HCT116 (cell line): ENCODE measurements at regions not wholly inside any gene's neighbourhood (a gene's known extent, or its start where the extent isn't known, plus 50 kb on each side); places are given as distances from the start of the nearest gene placed in this dataset.

Experiments used
- ATAC-seq: fragments of 200-7000 bp; cut with Tn5 transposase; 2 replicates; pipeline ENCODE4 v1.9.1; 2020; ENCODE audit warnings: mild to moderate bottlenecking, moderate library complexity
- BruUV-seq: library from RNA; stranded (reverse); fragments of 400-500 nt; replicated peaks from 2 replicates; lab custom pipeline; 2021; lab: Mats Ljungman, UMichigan
- CTCF ChIA-PET: fragments of 300-600 bp; sonication (Branson Sonifier 250); formaldehyde crosslinking; loops from one replicate; lab custom pipeline; 2021; ENCODE audit warnings: antibody characterized with exemption; lab: Charles Lee
- POLR2A ChIA-PET: fragments of 300-600, 350-600 bp; sonication (Branson Sonifier 250); formaldehyde crosslinking; loops from one replicate; lab custom pipeline; 2021; ENCODE audit warnings: antibody characterized with exemption; lab: Charles Lee
- RAD21 ChIA-PET, 2 experiments: fragments of 300-600 bp; sonication (Branson Sonifier 250); formaldehyde crosslinking; loops; one replicate each; lab custom pipeline; 2023; ENCODE audit warnings: low total read pairs in 2 of 2; ENCODE audit not compliant: uncharacterized antibody in 2 of 2, unreplicated experiment in 2 of 2, low non-redundant PET in 1 of 2; lab: Charles Lee
- DNase-seq: peaks from one replicate; pipeline ENCODE4 v3.0.0-alpha.2; 2010; ENCODE audit warnings: low read depth, low spot score
- H2AFZ ChIP-seq: fragments of 200-600 bp; shearing (Covaris generic), sonication (generic); 2 replicates; pipeline ENCODE4 v1.6.1; 2017; ENCODE audit warnings: low read depth, mixed run types, mixed read lengths, antibody characterized with exemption, low read length; ENCODE audit not compliant: poor library complexity, severe bottlenecking
- H3K27ac ChIP-seq: 2 replicates; pipeline ENCODE4 v1.5.1; 2012; ENCODE audit warnings: low read depth, low read length
- H3K27me3 ChIP-seq: fragments of 200-600 bp; sonication (generic); 2 replicates; pipeline ENCODE4 v1.6.1; 2016; ENCODE audit warnings: mixed run types, low read length, mixed read lengths; ENCODE audit not compliant: insufficient read depth
- H3K36me3 ChIP-seq, 2 experiments: fragments of 200-500 bp in 1 of 2; fragments of 200-600 bp in 1 of 2; sonication (Bioruptor generic) in 1 of 2; sonication (generic) in 1 of 2; 2 replicates each; pipeline versions ENCODE4 v1.5.1 to v1.6.1; 2014 to 2016; ENCODE audit warnings: low read length in 2 of 2, inconsistent platforms in 1 of 2, mixed read lengths in 1 of 2, mixed run types in 1 of 2; ENCODE audit not compliant: insufficient read depth in 2 of 2, control insufficient read depth in 1 of 2
- H3K4me1 ChIP-seq, 2 experiments: fragments of 200-600 bp in 1 of 2; sonication (generic) in 1 of 2; 2 replicates each; pipeline versions ENCODE4 v1.5.1 to v1.6.1; 2012 to 2017; ENCODE audit warnings: low read length in 2 of 2, inconsistent platforms in 1 of 2, mild to moderate bottlenecking in 1 of 2, mixed read lengths in 1 of 2, mixed run types in 1 of 2, moderate library complexity in 1 of 2; ENCODE audit not compliant: insufficient read depth in 2 of 2, control insufficient read depth in 1 of 2
- H3K4me2 ChIP-seq: fragments of 200-600 bp; sonication (generic); 2 replicates; pipeline ENCODE4 v1.6.1; 2017; ENCODE audit warnings: mixed run types, low read length, mixed read lengths
- H3K4me3 ChIP-seq, 2 experiments: fragments of 200-600 bp in 1 of 2; sonication (generic) in 1 of 2; replicated peaks in 1 of 2; 2 replicates each; pipeline ENCODE4 v1.5.1; 2011 to 2016; ENCODE audit warnings: low read length in 2 of 2, control low read depth in 1 of 2, low read depth in 1 of 2, mild to moderate bottlenecking in 1 of 2, mixed read lengths in 1 of 2, mixed run types in 1 of 2
- H3K79me2 ChIP-seq: fragments of 200-600 bp; sonication (generic); 2 replicates; pipeline ENCODE4 v1.6.1; 2017; ENCODE audit warnings: mild to moderate bottlenecking, mixed run types, low read length, moderate library complexity, mixed read lengths; ENCODE audit not compliant: insufficient read depth
- H3K9ac ChIP-seq: fragments of 200-600 bp; sonication (generic); 2 replicates; pipeline ENCODE4 v1.6.1; 2016; ENCODE audit warnings: low read length, mixed read lengths
- H3K9me2 ChIP-seq: fragments of 200-600 bp; sonication (generic), shearing (Covaris generic); 2 replicates; pipeline ENCODE4 v1.6.1; 2017; ENCODE audit warnings: mixed run types, mild to moderate bottlenecking, moderate library complexity; ENCODE audit not compliant: insufficient read depth
- H3K9me3 ChIP-seq, 2 experiments: fragments of 200-500 bp in 1 of 2; fragments of 200-600 bp in 1 of 2; sonication (Bioruptor generic) in 1 of 2; sonication (generic) in 1 of 2; 2 replicates each; pipeline ENCODE4 v1.6.1; 2014 to 2017; ENCODE audit warnings: low read length in 2 of 2, mixed read lengths in 2 of 2, inconsistent platforms in 1 of 2, low read depth in 1 of 2, mild to moderate bottlenecking in 1 of 2, mixed run types in 1 of 2, moderate library complexity in 1 of 2; ENCODE audit not compliant: control insufficient read depth in 1 of 2, insufficient read depth in 1 of 2
- H4K20me1 ChIP-seq: fragments of 200-600 bp; sonication (generic), shearing (Covaris generic); 2 replicates; pipeline ENCODE4 v1.6.1; 2017; ENCODE audit warnings: mixed run types, mild to moderate bottlenecking, moderate library complexity; ENCODE audit not compliant: insufficient read depth
- ELF1 ChIP-seq: IDR thresholded peaks from 2 replicates; pipeline ENCODE4 v1.6.1; 2012; ENCODE audit warnings: low read depth, borderline replicate concordance
- EZH2 ChIP-seq: fragments of 200-600 bp; sonication (generic); IDR thresholded peaks from 2 replicates; pipeline ENCODE4 v1.6.1; 2017; ENCODE audit warnings: antibody characterized with exemption, mixed run types
- EZH2phosphoT487 ChIP-seq: fragments of 200-600 bp; IDR thresholded peaks from 2 replicates; pipeline ENCODE4 v1.6.1; 2018; ENCODE audit warnings: antibody characterized with exemption, borderline replicate concordance
- POLR2AphosphoS5 ChIP-seq: IDR thresholded peaks from 2 replicates; pipeline ENCODE4 v1.6.1; 2011; ENCODE audit warnings: mild to moderate bottlenecking, low read depth, low read length, moderate library complexity
- SP1 ChIP-seq: IDR thresholded peaks from 2 replicates; pipeline ENCODE4 v1.6.1; 2012; ENCODE audit warnings: low read depth
- SRF ChIP-seq: IDR thresholded peaks from 2 replicates; pipeline ENCODE4 v1.6.1; 2012; ENCODE audit warnings: low read depth
- YY1 ChIP-seq: IDR thresholded peaks from 2 replicates; pipeline ENCODE4 v1.6.1; 2011; ENCODE audit warnings: low read length, low read depth, moderate library complexity, mild to moderate bottlenecking; ENCODE audit not compliant: insufficient replicate concordance; ENCODE audit errors: extremely low read depth
- ZFX ChIP-seq: fragments of 450-650 bp; IDR thresholded peaks from 2 replicates; pipeline ENCODE4 v1.6.1; 2017
- ZNF274 ChIP-seq: fragments of 200-500 bp; sonication (Bioruptor generic); IDR thresholded peaks from 2 replicates; pipeline ENCODE4 v1.6.1; 2014; ENCODE audit warnings: mild to moderate bottlenecking, low read depth, low read length, inconsistent platforms
- intact Hi-C: fragments of 100-400 bp; cut with micrococcal nuclease; formaldehyde crosslinking; loops from 2 replicates; pipeline ENCODE4 v1.10.0; 2022
- TF ChIP-seq, protein P1 (sequence below), 3 experiments: fragments of 200-600 bp in 1 of 3; sonication (generic) in 1 of 3; IDR thresholded peaks in 2 of 3; conservative IDR thresholded peaks in 1 of 3; 2 replicates each; pipeline ENCODE4 v1.5.1; 2012 to 2017; ENCODE audit warnings: low read depth in 2 of 3, low read length in 2 of 3, antibody characterized with exemption in 1 of 3, borderline replicate concordance in 1 of 3, control low read depth in 1 of 3, mild to moderate bottlenecking in 1 of 3, mixed read lengths in 1 of 3, mixed run types in 1 of 3, moderate library complexity in 1 of 3; ENCODE audit not compliant: insufficient read depth in 1 of 3
- TF ChIP-seq, protein P2 (sequence below): IDR thresholded peaks from 2 replicates; pipeline ENCODE4 v1.6.1; 2012
- TF ChIP-seq, protein P3 (sequence below): IDR thresholded peaks from 2 replicates; pipeline ENCODE4 v1.6.1; 2012; ENCODE audit warnings: low read depth
- TF ChIP-seq, protein P4 (sequence below): IDR thresholded peaks from 2 replicates; pipeline ENCODE4 v1.6.1; 2012

DNA sequence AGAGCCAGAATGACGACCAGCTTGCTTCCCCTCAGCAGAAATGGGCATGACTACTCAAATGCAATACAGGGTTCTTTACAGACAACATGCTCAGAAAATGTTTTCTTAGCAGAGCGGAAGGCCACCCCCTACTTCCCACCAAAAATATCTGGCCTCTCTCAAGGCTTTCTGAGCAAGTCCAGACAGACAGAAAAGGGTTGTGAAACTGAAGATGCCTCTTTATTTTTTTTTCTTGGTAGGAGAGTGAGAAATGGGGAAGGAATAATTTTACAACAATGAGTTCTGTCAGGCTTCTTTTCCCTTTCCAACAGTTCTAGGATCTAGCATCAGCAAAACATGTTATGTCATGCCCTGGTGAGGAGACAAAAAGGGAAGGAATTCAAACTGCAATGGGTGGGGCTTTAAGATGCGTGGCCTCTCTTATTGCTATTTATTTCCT lies 172.0 kb upstream of the CAMK1G start:
- ChIA-PET RAD21 (interaction anchor here in 1 of 2 experiments (0.8 kb wide), 1 partner anchor 163 kb away, joined by 3 read pairs; no protein-coding TSS in a partner anchor), POLR2A (no interaction called here), CTCF (no interaction called here)
- no peak for ATAC-seq
- Histone ChIP-seq H3K4me3 (no peak overlapping the region), H3K4me2 (no peak overlapping the region), H3K79me2 (no peaks in the 10 kb centered on the region), H3K27me3 (no peaks in the 10 kb centered on the region), H4K20me1 (no peaks in the 10 kb centered on the region), H3K36me3 (no peaks in the 10 kb centered on the region), H3K27ac (no peak overlapping the region), H3K9ac (no peak overlapping the region), H2AFZ (no peak overlapping the region), H3K9me3 (no peaks in the 10 kb centered on the region), H3K9me2 (no peaks in the 10 kb centered on the region; the same call in 1 of the 2 replicates), H3K4me1 (peaks cover 0 to 36% of the 10 kb centered on the region in 2 experiments; a peak in 2 of 4 replicates)
- no peak for TF ChIP-seq ELF1
- TF ChIP-seq YY1, result no peak
- no peak for TF ChIP-seq SRF
- no peak for TF ChIP-seq POLR2AphosphoS5
- TF ChIP-seq EZH2, result no peak
- no peak for TF ChIP-seq EZH2phosphoT487
- TF ChIP-seq, protein P1, sequence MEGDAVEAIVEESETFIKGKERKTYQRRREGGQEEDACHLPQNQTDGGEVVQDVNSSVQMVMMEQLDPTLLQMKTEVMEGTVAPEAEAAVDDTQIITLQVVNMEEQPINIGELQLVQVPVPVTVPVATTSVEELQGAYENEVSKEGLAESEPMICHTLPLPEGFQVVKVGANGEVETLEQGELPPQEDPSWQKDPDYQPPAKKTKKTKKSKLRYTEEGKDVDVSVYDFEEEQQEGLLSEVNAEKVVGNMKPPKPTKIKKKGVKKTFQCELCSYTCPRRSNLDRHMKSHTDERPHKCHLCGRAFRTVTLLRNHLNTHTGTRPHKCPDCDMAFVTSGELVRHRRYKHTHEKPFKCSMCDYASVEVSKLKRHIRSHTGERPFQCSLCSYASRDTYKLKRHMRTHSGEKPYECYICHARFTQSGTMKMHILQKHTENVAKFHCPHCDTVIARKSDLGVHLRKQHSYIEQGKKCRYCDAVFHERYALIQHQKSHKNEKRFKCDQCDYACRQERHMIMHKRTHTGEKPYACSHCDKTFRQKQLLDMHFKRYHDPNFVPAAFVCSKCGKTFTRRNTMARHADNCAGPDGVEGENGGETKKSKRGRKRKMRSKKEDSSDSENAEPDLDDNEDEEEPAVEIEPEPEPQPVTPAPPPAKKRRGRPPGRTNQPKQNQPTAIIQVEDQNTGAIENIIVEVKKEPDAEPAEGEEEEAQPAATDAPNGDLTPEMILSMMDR (IDR thresholded peaks at IDR 0.05 in 2 of 3, conservative IDR thresholded peaks at IDR 0.05 in 1 of 3; ENCODE audit: borderline replicate concordance in 1 of 3, insufficient read depth in 1 of 3, low read depth in 2 of 3, low read length in 2 of 3), result no peak
- TF ChIP-seq ZFX, result no peak
- TF ChIP-seq, protein P2, sequence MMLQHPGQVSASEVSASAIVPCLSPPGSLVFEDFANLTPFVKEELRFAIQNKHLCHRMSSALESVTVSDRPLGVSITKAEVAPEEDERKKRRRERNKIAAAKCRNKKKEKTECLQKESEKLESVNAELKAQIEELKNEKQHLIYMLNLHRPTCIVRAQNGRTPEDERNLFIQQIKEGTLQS, result no peak
- no peak for TF ChIP-seq SP1
- TF ChIP-seq, protein P3, sequence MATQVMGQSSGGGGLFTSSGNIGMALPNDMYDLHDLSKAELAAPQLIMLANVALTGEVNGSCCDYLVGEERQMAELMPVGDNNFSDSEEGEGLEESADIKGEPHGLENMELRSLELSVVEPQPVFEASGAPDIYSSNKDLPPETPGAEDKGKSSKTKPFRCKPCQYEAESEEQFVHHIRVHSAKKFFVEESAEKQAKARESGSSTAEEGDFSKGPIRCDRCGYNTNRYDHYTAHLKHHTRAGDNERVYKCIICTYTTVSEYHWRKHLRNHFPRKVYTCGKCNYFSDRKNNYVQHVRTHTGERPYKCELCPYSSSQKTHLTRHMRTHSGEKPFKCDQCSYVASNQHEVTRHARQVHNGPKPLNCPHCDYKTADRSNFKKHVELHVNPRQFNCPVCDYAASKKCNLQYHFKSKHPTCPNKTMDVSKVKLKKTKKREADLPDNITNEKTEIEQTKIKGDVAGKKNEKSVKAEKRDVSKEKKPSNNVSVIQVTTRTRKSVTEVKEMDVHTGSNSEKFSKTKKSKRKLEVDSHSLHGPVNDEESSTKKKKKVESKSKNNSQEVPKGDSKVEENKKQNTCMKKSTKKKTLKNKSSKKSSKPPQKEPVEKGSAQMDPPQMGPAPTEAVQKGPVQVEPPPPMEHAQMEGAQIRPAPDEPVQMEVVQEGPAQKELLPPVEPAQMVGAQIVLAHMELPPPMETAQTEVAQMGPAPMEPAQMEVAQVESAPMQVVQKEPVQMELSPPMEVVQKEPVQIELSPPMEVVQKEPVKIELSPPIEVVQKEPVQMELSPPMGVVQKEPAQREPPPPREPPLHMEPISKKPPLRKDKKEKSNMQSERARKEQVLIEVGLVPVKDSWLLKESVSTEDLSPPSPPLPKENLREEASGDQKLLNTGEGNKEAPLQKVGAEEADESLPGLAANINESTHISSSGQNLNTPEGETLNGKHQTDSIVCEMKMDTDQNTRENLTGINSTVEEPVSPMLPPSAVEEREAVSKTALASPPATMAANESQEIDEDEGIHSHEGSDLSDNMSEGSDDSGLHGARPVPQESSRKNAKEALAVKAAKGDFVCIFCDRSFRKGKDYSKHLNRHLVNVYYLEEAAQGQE, result no peak
- TF ChIP-seq ZNF274, result no peak
- TF ChIP-seq, protein P4, sequence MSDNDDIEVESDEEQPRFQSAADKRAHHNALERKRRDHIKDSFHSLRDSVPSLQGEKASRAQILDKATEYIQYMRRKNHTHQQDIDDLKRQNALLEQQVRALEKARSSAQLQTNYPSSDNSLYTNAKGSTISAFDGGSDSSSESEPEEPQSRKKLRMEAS, result no peak
- intact Hi-C loops, result no loop called here
- DNase-seq, result no peak
- BruUV-seq, result no TSS peak
